Stimulated activated CD8-positive, alpha-beta memory T cell treated with anti-CD3 and anti-CD28 coated beads, Interleukin-12 subunit alpha, Interleukin-12 subunit beta, amount 100 ng/mL, for 24 hours (primary cell): ENCODE measurements at regions not wholly inside any gene's neighbourhood (a gene's known extent, or its start where the extent isn't known, plus 50 kb on each side); places are given as distances from the start of the nearest gene placed in this dataset.

Experiments used
- DNase-seq: peaks from one replicate; pipeline ENCODE4 v3.0.0-alpha.2; 2020; ENCODE audit errors: extremely low read depth

DNA sequence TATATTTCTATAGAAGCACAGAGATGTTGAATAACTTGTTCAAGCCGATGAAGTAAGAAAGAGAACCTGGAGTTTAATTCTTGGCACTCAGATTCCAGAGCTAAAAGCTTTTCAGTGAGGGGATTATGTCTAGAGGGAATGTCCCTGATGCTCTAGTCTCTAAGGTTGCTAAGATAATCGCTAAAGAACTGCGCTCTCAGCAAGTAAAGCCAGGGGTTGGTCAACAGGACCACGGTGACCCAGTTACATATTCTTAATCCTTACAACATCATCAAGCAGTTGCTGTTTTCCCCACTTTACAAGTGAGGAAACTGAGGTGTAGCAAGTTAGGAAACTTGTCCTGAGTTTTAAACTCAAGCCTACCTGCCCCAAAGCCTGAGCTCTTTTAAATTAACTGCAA, 110.8 kb downstream of the DAD1 start:
- DNase-seq: no peak

GRCh38 chr14:22477569-22478194, 111.3 kb downstream of the DAD1 start:
- no peak for DNase-seq

GRCh38 chr14:22476887-22477286, 112.1 kb downstream of the DAD1 start:
- DNase-seq: no peak

- no peak for DNase-seq
These were observed 112.8 kb downstream of the DAD1 start for GRCh38 chr14:22476005-22476751.

GRCh38 chr14:22475381-22475780, 113.6 kb downstream of the DAD1 start:
- no peak for DNase-seq

DNA sequence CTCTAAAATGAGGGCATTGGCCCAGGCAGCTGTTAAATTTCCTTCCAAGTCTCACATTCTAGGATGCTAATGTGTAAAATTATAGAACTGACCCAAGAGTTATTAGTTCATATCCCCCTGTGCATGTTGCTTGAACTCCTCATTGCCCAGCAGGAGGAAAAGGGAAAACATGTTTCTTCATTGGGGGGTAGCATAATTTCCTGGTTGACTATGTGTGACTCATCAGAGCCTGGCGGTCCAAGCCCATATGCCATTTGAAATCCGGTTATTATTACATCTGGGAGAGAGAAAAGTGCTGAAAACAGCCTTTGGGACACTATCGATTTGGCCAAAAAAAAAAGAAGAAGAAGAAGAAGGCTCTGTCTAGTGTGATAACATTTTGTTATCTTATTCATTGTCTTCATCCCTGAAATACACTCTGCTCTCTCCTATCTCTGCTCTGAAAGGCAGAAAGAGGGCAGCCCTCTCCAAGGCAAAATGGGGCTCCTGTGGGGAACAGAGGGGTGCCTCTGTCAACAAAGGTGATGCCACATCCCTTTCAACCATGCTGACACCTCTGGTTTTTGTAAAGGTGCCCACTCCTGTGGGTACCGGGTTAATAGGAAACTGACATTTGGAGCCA, 114.2 kb downstream of the DAD1 start:
- DNase-seq: no peak

- no peak for DNase-seq
These were observed 115.8 kb downstream of the DAD1 start for GRCh38 chr14:22472935-22473854.

DNA sequence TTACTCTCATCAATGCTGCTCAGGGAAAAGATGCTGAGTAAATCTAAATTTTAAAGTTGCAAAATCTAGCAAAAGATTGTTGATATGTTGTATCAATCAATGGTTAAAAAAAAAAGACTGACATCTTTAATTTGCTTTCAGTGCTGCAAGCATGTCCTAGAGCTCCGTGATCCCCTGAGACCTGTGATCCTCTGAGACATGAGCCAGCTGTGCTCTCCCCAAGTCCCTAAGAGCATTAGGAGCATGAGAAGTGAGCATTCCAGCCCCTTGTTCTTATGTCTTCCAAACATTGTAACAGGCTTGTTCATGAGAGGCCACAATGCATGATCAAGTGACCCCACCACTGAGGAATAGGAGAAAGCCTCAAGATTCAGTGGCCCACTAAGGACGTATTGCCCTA, 116.6 kb downstream of the DAD1 start:
- no peak for DNase-seq

- DNase-seq: no peak
These were observed 117.4 kb downstream of the DAD1 start for GRCh38 chr14:22471545-22472121.

- no peak for DNase-seq
These were observed 119.3 kb downstream of the DAD1 start for GRCh38 chr14:22469538-22470303.

DNA sequence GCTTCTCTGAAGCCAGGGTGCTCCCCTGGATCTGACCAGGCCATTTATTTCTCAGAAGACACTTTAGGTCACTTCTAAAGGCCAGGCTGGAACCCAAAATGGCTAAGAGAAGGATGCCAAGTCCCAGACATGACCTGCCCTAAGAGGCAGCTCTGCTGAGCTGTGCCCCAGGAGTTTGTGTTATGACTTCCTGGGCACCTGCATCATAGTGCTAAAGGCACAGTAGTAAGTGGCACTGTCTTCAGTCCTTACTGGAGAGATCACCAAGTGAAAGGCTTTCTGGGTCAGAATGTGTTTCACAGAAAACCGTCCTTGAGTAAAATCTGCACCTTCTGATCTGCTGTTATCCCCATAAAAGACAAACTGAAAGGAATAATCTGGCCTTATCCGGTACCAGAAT, 120.2 kb downstream of the DAD1 start:
- DNase-seq: no peak

- DNase-seq: no peak
These were observed 122.5 kb downstream of the DAD1 start for GRCh38 chr14:22466491-22466890.

GRCh38 chr14:22465201-22465840, 123.7 kb downstream of the DAD1 start:
- no peak for DNase-seq

GRCh38 chr14:22464422-22465142, 124.4 kb downstream of the DAD1 start:
- no peak for DNase-seq

DNA sequence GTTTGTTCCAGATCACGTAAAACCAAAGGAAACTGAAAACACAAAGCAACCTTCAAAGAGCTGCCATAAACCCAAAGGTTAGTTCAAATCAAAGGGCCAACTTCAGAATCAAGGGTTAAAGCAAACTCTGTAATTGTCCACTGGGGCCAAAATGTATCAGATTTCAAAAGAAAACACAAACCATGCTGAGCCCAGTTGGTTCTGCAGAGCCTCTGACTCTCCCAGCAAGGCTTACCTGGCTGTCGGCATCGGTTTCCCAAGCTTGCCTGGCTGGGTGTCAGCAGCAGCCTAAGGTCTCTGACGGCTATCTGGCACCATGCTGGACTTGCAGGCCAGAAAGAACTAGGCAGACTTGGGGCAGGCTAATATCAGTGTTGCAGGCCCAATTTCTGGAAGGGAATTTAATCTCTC, 125.3 kb downstream of the DAD1 start:
- no peak for DNase-seq

DNA sequence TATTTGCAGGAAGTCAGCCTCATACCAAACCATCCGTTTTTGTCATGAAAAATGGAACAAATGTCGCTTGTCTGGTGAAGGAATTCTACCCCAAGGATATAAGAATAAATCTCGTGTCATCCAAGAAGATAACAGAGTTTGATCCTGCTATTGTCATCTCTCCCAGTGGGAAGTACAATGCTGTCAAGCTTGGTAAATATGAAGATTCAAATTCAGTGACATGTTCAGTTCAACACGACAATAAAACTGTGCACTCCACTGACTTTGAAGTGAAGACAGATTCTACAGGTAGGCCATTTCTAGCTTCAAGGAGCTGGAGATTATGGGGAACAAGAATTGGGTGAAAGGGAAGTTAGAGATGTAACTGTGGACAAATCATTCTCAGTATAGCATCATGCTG, 126.1 kb downstream of the DAD1 start:
- DNase-seq: no peak

- no peak for DNase-seq
These were observed 128.4 kb downstream of the DAD1 start for GRCh38 chr14:22460461-22461195.

GRCh38 chr14:22458737-22459136, 130.3 kb downstream of the DAD1 start:
- no peak for DNase-seq

GRCh38 chr14:22456998-22457594, 131.9 kb downstream of the DAD1 start:
- DNase-seq: no peak
